Testis (tissue), 2 donors: ENCODE measurements at regions not wholly inside any gene's neighbourhood (a gene's known extent, or its start where the extent isn't known, plus 50 kb on each side); places are given as distances from the start of the nearest gene placed in this dataset.

Source experiments
- CTCF ChIP-seq, 3 experiments: fragments of 450-650 bp in 2 of 3; fragments of 200-600 bp in 1 of 3; sonication (generic) in 1 of 3; IDR thresholded peaks; one replicate each; pipeline ENCODE4 v1.5.1; 2016 to 2019; ENCODE audit warnings: antibody characterized with exemption in 3 of 3, mild to moderate bottlenecking in 2 of 3, moderate library complexity in 1 of 3
- POLR2A ChIP-seq: fragments of 450-650 bp; IDR thresholded peaks from one replicate; pipeline ENCODE4 v1.6.1; 2017; ENCODE audit warnings: antibody characterized with exemption, mild to moderate bottlenecking, moderate library complexity

GRCh38 chr14:82905762-82906161 lies 1372.1 kb upstream of the SEL1L start:
- TF ChIP-seq CTCF (IDR thresholded peaks at IDR 0.05): no peak
- TF ChIP-seq POLR2A: no peak
